ENCODE measurements at regions not wholly inside any gene's neighbourhood (a gene's known extent, or its start where the extent isn't known, plus 50 kb on each side); places are given as distances from the start of the nearest gene placed in this dataset.
"Not testable (repeated sequence)": the region's sequence is repeated elsewhere in the genome, so short reads cannot be mapped to it uniquely, and the experiment has no call there.

- H3K27ac ChIP-seq, result no peak overlapping the region
- no peak for TF ChIP-seq ZFX (IDR thresholded peaks at IDR 0.05; ENCODE audit: borderline replicate concordance)
- no peak for TF ChIP-seq CTCF (IDR thresholded peaks at IDR 0.05)
These were observed 499.0 kb upstream of the SEMA3D start for GRCh38 chr7:85685901-85686300.

DNA sequence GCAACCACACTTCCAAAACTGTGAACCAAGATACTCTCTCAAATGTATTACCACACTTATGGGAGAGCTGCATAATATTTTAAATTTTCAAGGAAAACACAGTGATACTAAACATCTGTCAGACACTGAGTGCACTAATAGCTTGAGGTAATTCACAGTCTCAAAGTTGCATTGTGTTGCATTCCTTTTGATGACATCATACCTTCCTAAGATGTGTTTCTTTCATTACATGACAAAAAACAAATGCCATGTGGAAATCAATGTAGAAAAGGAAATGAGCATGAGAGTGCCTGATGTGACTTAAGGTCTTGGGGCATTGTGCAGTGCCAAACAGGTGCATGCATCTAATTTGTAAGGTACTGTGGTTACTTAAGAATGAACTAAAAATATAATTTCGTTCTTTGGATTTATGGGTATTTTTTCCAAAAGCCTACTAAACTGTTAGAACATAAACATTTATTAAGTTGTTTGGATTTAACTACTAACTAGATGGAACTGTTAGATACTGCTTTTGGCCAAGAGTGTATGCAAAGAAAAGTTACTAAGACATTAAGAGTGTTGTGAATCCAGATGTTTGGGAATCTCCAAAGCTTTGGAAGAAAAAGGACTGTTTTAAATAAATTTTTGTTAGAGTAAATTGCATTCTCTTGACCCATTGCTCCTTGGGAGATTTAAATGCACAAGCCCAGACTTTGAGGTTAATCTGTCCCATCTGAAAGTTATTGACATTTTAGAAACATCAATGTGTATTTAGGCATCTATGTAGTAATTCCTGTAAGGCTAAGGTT lies 496.2 kb upstream of the SEMA3D start:
- no peak for TF ChIP-seq CTCF (IDR thresholded peaks at IDR 0.05)
- TF ChIP-seq ZFX (IDR thresholded peaks at IDR 0.05; ENCODE audit: borderline replicate concordance), result no peak
- H3K27ac ChIP-seq, result no peak overlapping the region

DNA sequence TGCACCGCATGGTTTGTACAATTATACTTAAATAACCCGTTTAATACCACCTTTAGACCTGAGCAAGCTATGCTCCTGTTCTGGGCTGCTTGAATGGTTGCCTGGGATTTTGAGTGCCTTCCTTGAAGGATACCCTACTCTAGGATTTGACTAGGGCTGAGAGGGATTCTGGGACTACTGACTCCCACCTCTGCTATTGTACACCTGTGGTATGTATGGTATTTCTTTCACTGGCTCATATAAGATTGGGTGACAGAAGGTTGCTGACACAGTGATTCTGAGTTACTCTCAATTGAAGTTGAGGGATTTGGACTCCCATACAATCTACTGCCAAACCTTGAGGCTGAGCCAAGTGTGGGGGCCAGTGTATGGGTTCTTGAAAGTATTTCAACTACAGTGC lies 494.4 kb upstream of the SEMA3D start:
- H3K27ac ChIP-seq, result no peak overlapping the region
- no peak for TF ChIP-seq ZFX (IDR thresholded peaks at IDR 0.05; ENCODE audit: borderline replicate concordance)
- TF ChIP-seq CTCF (IDR thresholded peaks at IDR 0.05), result no peak

- H3K27ac ChIP-seq, result not testable (repeated sequence)
These were observed 488.2 kb upstream of the SEMA3D start for GRCh38 chr7:85675093-85675492.

GRCh38 chr7:85673876-85674275 lies 487.0 kb upstream of the SEMA3D start:
- H3K27ac ChIP-seq, result no peak overlapping the region
- no peak for TF ChIP-seq ZFX (IDR thresholded peaks at IDR 0.05; ENCODE audit: borderline replicate concordance)
- no peak for TF ChIP-seq CTCF (IDR thresholded peaks at IDR 0.05)

GRCh38 chr7:85669225-85669624 lies 482.4 kb upstream of the SEMA3D start:
- no peak overlapping the region for H3K27ac ChIP-seq
- TF ChIP-seq ZFX (IDR thresholded peaks at IDR 0.05; ENCODE audit: borderline replicate concordance) (no peak), CTCF (IDR thresholded peaks at IDR 0.05) (no peak)

DNA sequence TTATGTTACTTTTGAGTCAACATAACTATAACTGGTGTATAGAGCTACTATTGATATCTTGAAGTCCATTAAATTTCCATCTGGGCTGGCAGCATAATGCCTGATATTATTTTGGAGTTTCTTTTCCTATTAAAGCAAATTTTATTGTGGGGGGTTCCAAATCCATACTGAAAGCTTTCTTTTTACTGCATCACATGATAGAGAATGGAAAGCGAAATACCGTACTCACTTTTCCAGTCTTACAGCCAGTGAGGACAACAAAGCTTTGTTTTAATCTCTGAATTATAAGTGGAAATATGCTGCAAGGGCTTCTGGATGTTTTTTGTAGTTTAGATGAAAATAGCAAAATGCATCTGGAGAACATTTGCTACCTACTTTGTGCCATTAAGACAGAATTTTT lies 477.5 kb upstream of the SEMA3D start:
- TF ChIP-seq CTCF (IDR thresholded peaks at IDR 0.05) (no peak), ZFX (IDR thresholded peaks at IDR 0.05; ENCODE audit: borderline replicate concordance) (no peak)
- no peak overlapping the region for H3K27ac ChIP-seq

GRCh38 chr7:85659364-85659763 lies 472.5 kb upstream of the SEMA3D start:
- no peak overlapping the region for H3K27ac ChIP-seq
- TF ChIP-seq CTCF (IDR thresholded peaks at IDR 0.05), result no peak
